ENCODE measurements at regions not wholly inside any gene's neighbourhood (a gene's known extent, or its start where the extent isn't known, plus 50 kb on each side); places are given as distances from the start of the nearest gene placed in this dataset.
"Not testable (repeated sequence)": the region's sequence is repeated elsewhere in the genome, so short reads cannot be mapped to it uniquely, and the experiment has no call there.

- CTCF ChIA-PET = interaction anchor here (1.4 kb wide), 1 partner anchor 9 kb away, joined by 3 read pairs; no protein-coding TSS in a partner anchor
- POLR2A ChIA-PET = no interaction called here
- Mint-ChIP-seq H3K27ac (no peak overlapping the region), H3K27me3 (ENCODE audit: low read depth) (no peaks in the 10 kb centered on the region), H3K4me1 (ENCODE audit: low read depth) (no peaks in the 10 kb centered on the region), H3K9me3 (ENCODE audit: insufficient read depth) (no peaks in the 10 kb centered on the region), H3K36me3 (ENCODE audit: low read depth) (no peaks in the 10 kb centered on the region), H3K4me3 (no peak overlapping the region)
- DNase-seq = no peak
- ATAC-seq = no peak
These were observed 140.8 kb upstream of the ARHGAP20 start for GRCh38 chr11:110852921-110853490.

GRCh38 chr11:110850846-110851245 is 138.6 kb upstream of the ARHGAP20 start:
- DNase-seq (no peak), ATAC-seq (no peak)
- H3K27me3 Mint-ChIP-seq (ENCODE audit: low read depth) = peaks cover 7% of the 10 kb centered on the region
- H3K9me3 Mint-ChIP-seq (ENCODE audit: insufficient read depth) = no peaks in the 10 kb centered on the region
- ChIA-PET CTCF (no interaction called here), POLR2A (no interaction called here)
- H3K36me3 Mint-ChIP-seq (ENCODE audit: low read depth) = no peaks in the 10 kb centered on the region
- no peak overlapping the region for H3K4me3 Mint-ChIP-seq
- H3K27ac Mint-ChIP-seq = no peak overlapping the region
- no peaks in the 10 kb centered on the region for H3K4me1 Mint-ChIP-seq (ENCODE audit: low read depth)

GRCh38 chr11:110843053-110843452 is 130.8 kb upstream of the ARHGAP20 start:
- POLR2A ChIA-PET; DNase-seq; H3K4me3 Mint-ChIP-seq; ATAC-seq; H3K36me3 Mint-ChIP-seq (ENCODE audit: low read depth); H3K27me3 Mint-ChIP-seq (ENCODE audit: low read depth); CTCF ChIA-PET; H3K4me1 Mint-ChIP-seq (ENCODE audit: low read depth); H3K27ac Mint-ChIP-seq: not testable (repeated sequence)
- H3K9me3 Mint-ChIP-seq (ENCODE audit: insufficient read depth) = peaks cover 16% of the 10 kb centered on the region

GRCh38 chr11:110838808-110839207 is 126.6 kb upstream of the ARHGAP20 start:
- ATAC-seq (no peak), DNase-seq (no peak)
- Mint-ChIP-seq H3K27ac (no peak overlapping the region), H3K4me1 (ENCODE audit: low read depth) (no peaks in the 10 kb centered on the region), H3K9me3 (ENCODE audit: insufficient read depth) (peaks cover 10% of the 10 kb centered on the region), H3K36me3 (ENCODE audit: low read depth) (no peaks in the 10 kb centered on the region), H3K4me3 (no peak overlapping the region), H3K27me3 (ENCODE audit: low read depth) (no peaks in the 10 kb centered on the region)
- POLR2A ChIA-PET = no interaction called here
- CTCF ChIA-PET = no interaction called here

- Mint-ChIP-seq H3K27me3 (ENCODE audit: low read depth) (no peaks in the 10 kb centered on the region), H3K9me3 (ENCODE audit: insufficient read depth) (peaks cover 9% of the 10 kb centered on the region), H3K4me1 (ENCODE audit: low read depth) (no peaks in the 10 kb centered on the region), H3K4me3 (no peak overlapping the region), H3K36me3 (ENCODE audit: low read depth) (no peaks in the 10 kb centered on the region), H3K27ac (no peak overlapping the region)
- ATAC-seq (no peak), DNase-seq (no peak)
- CTCF ChIA-PET = no interaction called here
- POLR2A ChIA-PET = no interaction called here
These were observed 125.4 kb upstream of the ARHGAP20 start for GRCh38 chr11:110837603-110838002.

- CTCF ChIA-PET = no interaction called here
- no peak for DNase-seq
- H3K9me3 Mint-ChIP-seq (ENCODE audit: insufficient read depth) = no peaks in the 10 kb centered on the region
- ATAC-seq = no peak
- no peaks in the 10 kb centered on the region for H3K27me3 Mint-ChIP-seq (ENCODE audit: low read depth)
- H3K4me1 Mint-ChIP-seq (ENCODE audit: low read depth) = no peaks in the 10 kb centered on the region
- no peak overlapping the region for H3K4me3 Mint-ChIP-seq
- POLR2A ChIA-PET = no interaction called here
- no peak overlapping the region for H3K27ac Mint-ChIP-seq
- H3K36me3 Mint-ChIP-seq (ENCODE audit: low read depth) = no peaks in the 10 kb centered on the region
These were observed 122.9 kb upstream of the ARHGAP20 start for GRCh38 chr11:110835106-110835505.

- H3K4me3 Mint-ChIP-seq = no peak overlapping the region
- DNase-seq (no peak), ATAC-seq (no peak)
- H3K27ac Mint-ChIP-seq = no peak overlapping the region
- POLR2A ChIA-PET = no interaction called here
- no peaks in the 10 kb centered on the region for H3K27me3 Mint-ChIP-seq (ENCODE audit: low read depth)
- H3K4me1 Mint-ChIP-seq (ENCODE audit: low read depth) = no peaks in the 10 kb centered on the region
- H3K9me3 Mint-ChIP-seq (ENCODE audit: insufficient read depth) = no peaks in the 10 kb centered on the region
- CTCF ChIA-PET = no interaction called here
- H3K36me3 Mint-ChIP-seq (ENCODE audit: low read depth) = no peaks in the 10 kb centered on the region
These were observed 120.8 kb upstream of the ARHGAP20 start for GRCh38 chr11:110833033-110833484.

- Mint-ChIP-seq H3K4me3 (no peak overlapping the region), H3K36me3 (ENCODE audit: low read depth) (no peaks in the 10 kb centered on the region), H3K9me3 (ENCODE audit: insufficient read depth) (no peaks in the 10 kb centered on the region), H3K4me1 (ENCODE audit: low read depth) (no peaks in the 10 kb centered on the region), H3K27me3 (ENCODE audit: low read depth) (no peaks in the 10 kb centered on the region), H3K27ac (no peak overlapping the region)
- ChIA-PET CTCF (no interaction called here), POLR2A (interaction anchor here (0.6 kb wide), 1 partner anchor 223 kb away, joined by 3 read pairs; no protein-coding TSS in a partner anchor)
- DNase-seq = no peak
- no peak for ATAC-seq
These were observed 120.3 kb upstream of the ARHGAP20 start for GRCh38 chr11:110832539-110832938.

- Mint-ChIP-seq H3K9me3 (ENCODE audit: insufficient read depth) (no peaks in the 10 kb centered on the region), H3K4me1 (ENCODE audit: low read depth) (no peaks in the 10 kb centered on the region), H3K4me3 (no peak overlapping the region), H3K27me3 (ENCODE audit: low read depth) (no peaks in the 10 kb centered on the region), H3K36me3 (ENCODE audit: low read depth) (no peaks in the 10 kb centered on the region), H3K27ac (no peak overlapping the region)
- ChIA-PET CTCF (no interaction called here), POLR2A (interaction anchor here (0.6 kb wide), 1 partner anchor 223 kb away, joined by 3 read pairs; no protein-coding TSS in a partner anchor)
- ATAC-seq = no peak
- DNase-seq = no peak
These were observed 119.8 kb upstream of the ARHGAP20 start for GRCh38 chr11:110832080-110832479.

- Mint-ChIP-seq H3K36me3 (ENCODE audit: low read depth) (no peaks in the 10 kb centered on the region), H3K4me3 (no peak overlapping the region), H3K4me1 (ENCODE audit: low read depth) (no peaks in the 10 kb centered on the region), H3K27ac (no peak overlapping the region), H3K9me3 (ENCODE audit: insufficient read depth) (no peaks in the 10 kb centered on the region), H3K27me3 (ENCODE audit: low read depth) (no peaks in the 10 kb centered on the region)
- POLR2A ChIA-PET = no interaction called here
- ATAC-seq (no peak), DNase-seq (no peak)
- CTCF ChIA-PET = no interaction called here
These were observed 118.5 kb upstream of the ARHGAP20 start for GRCh38 chr11:110830747-110831146.

- H3K4me1 Mint-ChIP-seq (ENCODE audit: low read depth) = no peaks in the 10 kb centered on the region
- no peak for ATAC-seq
- H3K27ac Mint-ChIP-seq = no peak overlapping the region
- no peaks in the 10 kb centered on the region for H3K27me3 Mint-ChIP-seq (ENCODE audit: low read depth)
- no peaks in the 10 kb centered on the region for H3K9me3 Mint-ChIP-seq (ENCODE audit: insufficient read depth)
- POLR2A ChIA-PET = no interaction called here
- CTCF ChIA-PET = no interaction called here
- no peaks in the 10 kb centered on the region for H3K36me3 Mint-ChIP-seq (ENCODE audit: low read depth)
- DNase-seq = no peak
- no peak overlapping the region for H3K4me3 Mint-ChIP-seq
These were observed 118.1 kb upstream of the ARHGAP20 start for GRCh38 chr11:110830344-110830743.

GRCh38 chr11:110829873-110830272 is 117.6 kb upstream of the ARHGAP20 start:
- POLR2A ChIA-PET = no interaction called here
- no peak for DNase-seq
- H3K4me1 Mint-ChIP-seq (ENCODE audit: low read depth) = no peaks in the 10 kb centered on the region
- H3K4me3 Mint-ChIP-seq = no peak overlapping the region
- CTCF ChIA-PET = interaction anchor here (0.6 kb wide), 1 partner anchor 1298 kb away, joined by 4 read pairs; no protein-coding TSS in a partner anchor
- H3K36me3 Mint-ChIP-seq (ENCODE audit: low read depth) = no peaks in the 10 kb centered on the region
- no peak overlapping the region for H3K27ac Mint-ChIP-seq
- no peak for ATAC-seq
- H3K27me3 Mint-ChIP-seq (ENCODE audit: low read depth) = no peaks in the 10 kb centered on the region
- H3K9me3 Mint-ChIP-seq (ENCODE audit: insufficient read depth) = no peaks in the 10 kb centered on the region

- Mint-ChIP-seq H3K4me3 (no peak overlapping the region), H3K9me3 (ENCODE audit: insufficient read depth) (no peaks in the 10 kb centered on the region), H3K4me1 (ENCODE audit: low read depth) (no peaks in the 10 kb centered on the region), H3K36me3 (ENCODE audit: low read depth) (no peaks in the 10 kb centered on the region), H3K27ac (no peak overlapping the region), H3K27me3 (ENCODE audit: low read depth) (no peaks in the 10 kb centered on the region)
- POLR2A ChIA-PET = no interaction called here
- ATAC-seq (no peak), DNase-seq (no peak)
- CTCF ChIA-PET = no interaction called here
These were observed 115.8 kb upstream of the ARHGAP20 start for GRCh38 chr11:110828086-110828485.
